ENCODE measurements at regions not wholly inside any gene's neighbourhood (a gene's known extent, or its start where the extent isn't known, plus 50 kb on each side); places are given as distances from the start of the nearest gene placed in this dataset.

- H3K36me3 ChIP-seq (ENCODE audit: low read length), result no peaks in the 10 kb centered on the region
- no peak overlapping the region for H3K4me3 ChIP-seq (ENCODE audit: insufficient read depth, low read length, poor library complexity, severe bottlenecking)
- no peaks in the 10 kb centered on the region for H3K9me2 ChIP-seq (replicated peaks; ENCODE audit: insufficient read depth, low read length)
- H3K9ac ChIP-seq (ENCODE audit: low read length), result no peak overlapping the region
- no peaks in the 10 kb centered on the region for H3F3A ChIP-seq (ENCODE audit: insufficient read depth)
- H3K4me2 ChIP-seq (ENCODE audit: low read depth, low read length, poor library complexity, severe bottlenecking), result no peak overlapping the region
- H4K20me1 ChIP-seq (ENCODE audit: low read depth, low read length), result no peaks in the 10 kb centered on the region
- H3K27me3 ChIP-seq (ENCODE audit: low read length), result no peaks in the 10 kb centered on the region
- no peak for TF ChIP-seq EZH2phosphoT487 (conservative IDR thresholded peaks at IDR 0.05; ENCODE audit: low read length)
- TF ChIP-seq CTCF (IDR thresholded peaks at IDR 0.05; ENCODE audit: insufficient read depth, low read length, poor library complexity, severe bottlenecking), result no peak
- no peak overlapping the region for H3K27ac ChIP-seq (ENCODE audit: low read depth, low read length)
- H2AFZ ChIP-seq (ENCODE audit: low read depth, low read length, severe bottlenecking), result no peak overlapping the region
- no peaks in the 10 kb centered on the region for H3K79me2 ChIP-seq (ENCODE audit: insufficient read depth, low read length)
- H3K9me3 ChIP-seq (ENCODE audit: insufficient read depth, low read length), result no peaks in the 10 kb centered on the region
Measured at GRCh38 chr1:218527737-218528136, 182.6 kb downstream of the TGFB2 start.

GRCh38 chr1:218529646-218530300, 184.6 kb downstream of the TGFB2 start:
- Histone ChIP-seq H3F3A (ENCODE audit: insufficient read depth) (no peaks in the 10 kb centered on the region), H4K20me1 (ENCODE audit: low read depth, low read length) (no peaks in the 10 kb centered on the region), H3K27me3 (ENCODE audit: low read length) (no peaks in the 10 kb centered on the region), H3K79me2 (ENCODE audit: insufficient read depth, low read length) (no peaks in the 10 kb centered on the region), H3K4me3 (ENCODE audit: insufficient read depth, low read length, poor library complexity, severe bottlenecking) (no peak overlapping the region), H3K4me2 (ENCODE audit: low read depth, low read length, poor library complexity, severe bottlenecking) (no peak overlapping the region), H2AFZ (ENCODE audit: low read depth, low read length, severe bottlenecking) (no peak overlapping the region), H3K36me3 (ENCODE audit: low read length) (no peaks in the 10 kb centered on the region), H3K27ac (ENCODE audit: low read depth, low read length) (no peak overlapping the region), H3K9me3 (ENCODE audit: insufficient read depth, low read length) (no peaks in the 10 kb centered on the region), H3K9me2 (replicated peaks; ENCODE audit: insufficient read depth, low read length) (no peaks in the 10 kb centered on the region), H3K9ac (ENCODE audit: low read length) (no peak overlapping the region)
- no peak for TF ChIP-seq CTCF (IDR thresholded peaks at IDR 0.05; ENCODE audit: insufficient read depth, low read length, poor library complexity, severe bottlenecking)
- TF ChIP-seq EZH2phosphoT487 (conservative IDR thresholded peaks at IDR 0.05; ENCODE audit: low read length), result no peak

GRCh38 chr1:218531936-218532335, 186.8 kb downstream of the TGFB2 start:
- Histone ChIP-seq H3K9ac (ENCODE audit: low read length) (no peak overlapping the region), H3K4me2 (ENCODE audit: low read depth, low read length, poor library complexity, severe bottlenecking) (no peak overlapping the region), H3K9me3 (ENCODE audit: insufficient read depth, low read length) (no peaks in the 10 kb centered on the region), H3K79me2 (ENCODE audit: insufficient read depth, low read length) (no peaks in the 10 kb centered on the region), H3K4me3 (ENCODE audit: insufficient read depth, low read length, poor library complexity, severe bottlenecking) (no peak overlapping the region), H3K9me2 (replicated peaks; ENCODE audit: insufficient read depth, low read length) (no peaks in the 10 kb centered on the region), H3K27ac (ENCODE audit: low read depth, low read length) (no peak overlapping the region), H3F3A (ENCODE audit: insufficient read depth) (no peaks in the 10 kb centered on the region), H3K27me3 (ENCODE audit: low read length) (no peaks in the 10 kb centered on the region), H2AFZ (ENCODE audit: low read depth, low read length, severe bottlenecking) (no peak overlapping the region), H4K20me1 (ENCODE audit: low read depth, low read length) (no peaks in the 10 kb centered on the region), H3K36me3 (ENCODE audit: low read length) (no peaks in the 10 kb centered on the region)
- no peak for TF ChIP-seq CTCF (IDR thresholded peaks at IDR 0.05; ENCODE audit: insufficient read depth, low read length, poor library complexity, severe bottlenecking)
- TF ChIP-seq EZH2phosphoT487 (conservative IDR thresholded peaks at IDR 0.05; ENCODE audit: low read length), result no peak
